ENCODE measurements at regions not wholly inside any gene's neighbourhood (a gene's known extent, or its start where the extent isn't known, plus 50 kb on each side); places are given as distances from the start of the nearest gene placed in this dataset.

- TF ChIP-seq CTCF (optimal IDR thresholded peaks at IDR 0.05 in 1 of 3, IDR thresholded peaks at IDR 0.05 in 1 of 3, conservative IDR thresholded peaks at IDR 0.05 in 1 of 3; ENCODE audit: extremely low read depth in 1 of 3, insufficient read depth in 2 of 3, low read length in 3 of 3) (no peak), EZH2 (IDR thresholded peaks at IDR 0.05; ENCODE audit: low read length) (no peak)
Measured at GRCh38 chr5:175785681-175786080, 85.7 kb upstream of the CPLX2 start.
